Tibial nerve (tissue), 3 donors: ENCODE measurements at regions not wholly inside any gene's neighbourhood (a gene's known extent, or its start where the extent isn't known, plus 50 kb on each side); places are given as distances from the start of the nearest gene placed in this dataset.

Experiments used
- CTCF ChIP-seq, 5 experiments: fragments of 200-600 bp in 3 of 5; fragments of 450-650 bp in 2 of 5; sonication (generic) in 3 of 5; IDR thresholded peaks; one replicate each; pipeline ENCODE4 v1.5.1; 2016 to 2019; ENCODE audit warnings: antibody characterized with exemption in 5 of 5, mild to moderate bottlenecking in 3 of 5, moderate library complexity in 2 of 5
- POLR2A ChIP-seq, 2 donors: fragments of 450-650 bp; IDR thresholded peaks; one replicate each; pipeline ENCODE4 v1.6.1; 2017; ENCODE audit warnings: antibody characterized with exemption in 2 of 2, mild to moderate bottlenecking in 2 of 2, moderate library complexity in 2 of 2

GRCh38 chr12:118900993-118901392 is 80.3 kb upstream of the SRRM4 start:
- no peak for TF ChIP-seq CTCF (IDR thresholded peaks at IDR 0.05)
- no peak for TF ChIP-seq POLR2A (IDR thresholded peaks at IDR 0.05)
